ENCODE measurements at regions not wholly inside any gene's neighbourhood (a gene's known extent, or its start where the extent isn't known, plus 50 kb on each side); places are given as distances from the start of the nearest gene placed in this dataset.
A peak's percentile ranks its signal among the peaks of the same experiment; 100 is the strongest.

DNA sequence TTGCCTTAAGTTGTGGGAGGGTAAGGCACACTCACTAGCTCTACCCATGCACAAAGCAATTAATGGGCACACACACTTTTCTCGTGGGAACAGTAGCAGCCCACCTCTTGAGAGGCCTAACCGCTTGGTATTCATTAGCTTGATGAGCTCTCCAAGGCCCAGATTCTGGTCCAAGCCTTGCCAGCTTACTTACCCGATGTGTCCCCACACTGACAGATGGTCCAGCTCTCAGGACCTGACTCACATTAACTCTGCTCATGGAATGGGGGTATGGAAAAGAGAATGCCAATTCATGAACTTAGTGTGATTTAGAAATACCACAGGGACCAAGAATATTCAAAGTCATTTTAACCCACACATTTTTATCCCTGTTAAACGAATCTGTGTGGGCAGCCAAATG lies 106.8 kb upstream of the CACHD1 start:
- no peak for TF ChIP-seq ZBTB7A (IDR thresholded peaks at IDR 0.05; ENCODE audit: low read depth)
- TF ChIP-seq TCF12 (IDR thresholded peaks at IDR 0.05; ENCODE audit: low read depth), result no peak
- no peak for TF ChIP-seq TEAD4 (IDR thresholded peaks at IDR 0.05)
- TF ChIP-seq, protein P1, sequence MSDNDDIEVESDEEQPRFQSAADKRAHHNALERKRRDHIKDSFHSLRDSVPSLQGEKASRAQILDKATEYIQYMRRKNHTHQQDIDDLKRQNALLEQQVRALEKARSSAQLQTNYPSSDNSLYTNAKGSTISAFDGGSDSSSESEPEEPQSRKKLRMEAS (IDR thresholded peaks at IDR 0.05), result no peak
- no peak for TF ChIP-seq EGR1 (IDR thresholded peaks at IDR 0.05)
- no peak for TF ChIP-seq CEBPB (IDR thresholded peaks at IDR 0.05)
- no peak for TF ChIP-seq YY1 (IDR thresholded peaks at IDR 0.05; ENCODE audit: low read depth)
- TF ChIP-seq, protein P2, sequence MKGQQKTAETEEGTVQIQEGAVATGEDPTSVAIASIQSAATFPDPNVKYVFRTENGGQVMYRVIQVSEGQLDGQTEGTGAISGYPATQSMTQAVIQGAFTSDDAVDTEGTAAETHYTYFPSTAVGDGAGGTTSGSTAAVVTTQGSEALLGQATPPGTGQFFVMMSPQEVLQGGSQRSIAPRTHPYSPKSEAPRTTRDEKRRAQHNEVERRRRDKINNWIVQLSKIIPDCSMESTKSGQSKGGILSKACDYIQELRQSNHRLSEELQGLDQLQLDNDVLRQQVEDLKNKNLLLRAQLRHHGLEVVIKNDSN (IDR thresholded peaks at IDR 0.05), result no peak
- no peak for TF ChIP-seq NFIC (IDR thresholded peaks at IDR 0.05)
- no peak for TF ChIP-seq CREB1 (IDR thresholded peaks at IDR 0.05; ENCODE audit: low read depth)
- TF ChIP-seq, protein P3, sequence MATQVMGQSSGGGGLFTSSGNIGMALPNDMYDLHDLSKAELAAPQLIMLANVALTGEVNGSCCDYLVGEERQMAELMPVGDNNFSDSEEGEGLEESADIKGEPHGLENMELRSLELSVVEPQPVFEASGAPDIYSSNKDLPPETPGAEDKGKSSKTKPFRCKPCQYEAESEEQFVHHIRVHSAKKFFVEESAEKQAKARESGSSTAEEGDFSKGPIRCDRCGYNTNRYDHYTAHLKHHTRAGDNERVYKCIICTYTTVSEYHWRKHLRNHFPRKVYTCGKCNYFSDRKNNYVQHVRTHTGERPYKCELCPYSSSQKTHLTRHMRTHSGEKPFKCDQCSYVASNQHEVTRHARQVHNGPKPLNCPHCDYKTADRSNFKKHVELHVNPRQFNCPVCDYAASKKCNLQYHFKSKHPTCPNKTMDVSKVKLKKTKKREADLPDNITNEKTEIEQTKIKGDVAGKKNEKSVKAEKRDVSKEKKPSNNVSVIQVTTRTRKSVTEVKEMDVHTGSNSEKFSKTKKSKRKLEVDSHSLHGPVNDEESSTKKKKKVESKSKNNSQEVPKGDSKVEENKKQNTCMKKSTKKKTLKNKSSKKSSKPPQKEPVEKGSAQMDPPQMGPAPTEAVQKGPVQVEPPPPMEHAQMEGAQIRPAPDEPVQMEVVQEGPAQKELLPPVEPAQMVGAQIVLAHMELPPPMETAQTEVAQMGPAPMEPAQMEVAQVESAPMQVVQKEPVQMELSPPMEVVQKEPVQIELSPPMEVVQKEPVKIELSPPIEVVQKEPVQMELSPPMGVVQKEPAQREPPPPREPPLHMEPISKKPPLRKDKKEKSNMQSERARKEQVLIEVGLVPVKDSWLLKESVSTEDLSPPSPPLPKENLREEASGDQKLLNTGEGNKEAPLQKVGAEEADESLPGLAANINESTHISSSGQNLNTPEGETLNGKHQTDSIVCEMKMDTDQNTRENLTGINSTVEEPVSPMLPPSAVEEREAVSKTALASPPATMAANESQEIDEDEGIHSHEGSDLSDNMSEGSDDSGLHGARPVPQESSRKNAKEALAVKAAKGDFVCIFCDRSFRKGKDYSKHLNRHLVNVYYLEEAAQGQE (IDR thresholded peaks at IDR 0.05; ENCODE audit: low read depth), result no peak
- no peak for TF ChIP-seq RAD21 (IDR thresholded peaks at IDR 0.05; ENCODE audit: low read depth)
- no peak for TF ChIP-seq EP300 (IDR thresholded peaks at IDR 0.05; ENCODE audit: borderline replicate concordance)
- no peak for TF ChIP-seq TAF1 (IDR thresholded peaks at IDR 0.05; ENCODE audit: low read depth)

DNA sequence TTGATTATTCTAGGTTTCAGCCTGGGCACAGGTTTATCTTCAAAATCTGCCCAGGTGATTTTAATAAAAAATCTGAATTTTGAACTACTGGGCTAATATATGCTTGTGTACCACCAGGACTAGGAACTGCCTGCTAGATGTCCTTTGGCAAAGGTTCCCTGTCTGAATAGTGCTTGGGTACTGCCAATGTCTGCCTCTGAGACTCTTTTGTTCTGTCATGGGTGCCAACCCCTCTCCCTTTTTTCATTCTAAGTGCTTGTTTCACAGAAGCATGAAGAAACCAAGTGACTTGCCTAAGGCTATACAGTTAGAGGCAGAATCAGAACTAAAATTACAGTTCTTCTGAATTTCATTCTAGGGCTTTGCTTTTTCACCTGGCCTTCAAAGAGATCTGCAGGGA lies 106.3 kb upstream of the CACHD1 start:
- TF ChIP-seq EGR1 (IDR thresholded peaks at IDR 0.05), result no peak
- no peak for TF ChIP-seq NFIC (IDR thresholded peaks at IDR 0.05)
- TF ChIP-seq CREB1 (IDR thresholded peaks at IDR 0.05; ENCODE audit: low read depth), result no peak
- TF ChIP-seq, protein P2 (IDR thresholded peaks at IDR 0.05), result no peak
- TF ChIP-seq, protein P3 (IDR thresholded peaks at IDR 0.05; ENCODE audit: low read depth), result no peak
- no peak for TF ChIP-seq CEBPB (IDR thresholded peaks at IDR 0.05)
- no peak for TF ChIP-seq TAF1 (IDR thresholded peaks at IDR 0.05; ENCODE audit: low read depth)
- no peak for TF ChIP-seq ZBTB7A (IDR thresholded peaks at IDR 0.05; ENCODE audit: low read depth)
- no peak for TF ChIP-seq TCF12 (IDR thresholded peaks at IDR 0.05; ENCODE audit: low read depth)
- no peak for TF ChIP-seq TEAD4 (IDR thresholded peaks at IDR 0.05)
- no peak for TF ChIP-seq YY1 (IDR thresholded peaks at IDR 0.05; ENCODE audit: low read depth)
- TF ChIP-seq, protein P1 (IDR thresholded peaks at IDR 0.05), result no peak
- no peak for TF ChIP-seq FOXM1 (IDR thresholded peaks at IDR 0.05; ENCODE audit: borderline replicate concordance, low read depth)
- no peak for TF ChIP-seq EP300 (IDR thresholded peaks at IDR 0.05; ENCODE audit: borderline replicate concordance)
- no peak for TF ChIP-seq RAD21 (IDR thresholded peaks at IDR 0.05; ENCODE audit: low read depth)

DNA sequence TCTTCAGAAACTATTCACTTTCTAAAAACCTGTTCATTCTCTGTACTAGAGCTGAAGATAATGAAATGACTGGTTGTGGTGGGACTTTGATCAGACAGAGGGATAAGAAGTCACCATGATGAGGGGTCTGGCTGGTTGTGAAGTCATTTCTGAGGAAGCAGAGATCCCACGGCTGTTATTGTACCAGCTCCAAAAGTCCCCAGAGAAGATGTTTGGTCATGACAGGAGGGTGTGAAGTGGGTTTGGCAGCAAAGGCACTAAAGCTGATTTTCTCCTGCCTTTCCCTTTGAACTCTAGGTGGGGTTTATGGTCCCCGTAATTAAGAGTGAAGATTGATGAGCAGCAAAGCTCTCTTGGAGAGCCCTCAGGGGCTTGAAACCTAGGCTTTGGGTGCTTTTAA lies 103.1 kb upstream of the CACHD1 start:
- TF ChIP-seq ZBTB7A (IDR thresholded peaks at IDR 0.05; ENCODE audit: low read depth), result no peak
- TF ChIP-seq, protein P3 (IDR thresholded peaks at IDR 0.05; ENCODE audit: low read depth), result no peak
- no peak for TF ChIP-seq TEAD4 (IDR thresholded peaks at IDR 0.05)
- TF ChIP-seq TCF12 (IDR thresholded peaks at IDR 0.05; ENCODE audit: low read depth), result no peak
- TF ChIP-seq YY1 (IDR thresholded peaks at IDR 0.05; ENCODE audit: low read depth), result no peak
- TF ChIP-seq RAD21 (IDR thresholded peaks at IDR 0.05; ENCODE audit: low read depth), result no peak

DNA sequence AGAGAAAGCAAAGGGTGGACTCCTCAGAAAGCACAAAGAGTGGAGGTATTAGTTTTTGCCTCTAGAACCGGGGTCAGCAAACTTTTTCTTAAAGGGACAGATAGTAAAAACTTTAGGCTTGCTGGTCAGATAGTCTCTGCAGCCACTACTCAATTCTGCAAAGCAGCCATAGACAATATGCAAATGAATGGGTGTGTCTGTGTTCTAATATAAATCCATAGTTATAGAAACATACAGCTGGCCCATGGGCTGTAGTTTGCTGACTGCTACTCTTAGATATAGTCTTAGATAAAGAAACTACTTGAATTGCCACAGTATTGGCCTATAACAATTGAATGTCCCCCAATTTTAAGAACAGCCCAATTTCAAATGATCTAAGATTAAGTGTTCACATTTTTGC lies 101.6 kb upstream of the CACHD1 start:
- no peak for TF ChIP-seq FOXM1 (IDR thresholded peaks at IDR 0.05; ENCODE audit: borderline replicate concordance, low read depth)

DNA sequence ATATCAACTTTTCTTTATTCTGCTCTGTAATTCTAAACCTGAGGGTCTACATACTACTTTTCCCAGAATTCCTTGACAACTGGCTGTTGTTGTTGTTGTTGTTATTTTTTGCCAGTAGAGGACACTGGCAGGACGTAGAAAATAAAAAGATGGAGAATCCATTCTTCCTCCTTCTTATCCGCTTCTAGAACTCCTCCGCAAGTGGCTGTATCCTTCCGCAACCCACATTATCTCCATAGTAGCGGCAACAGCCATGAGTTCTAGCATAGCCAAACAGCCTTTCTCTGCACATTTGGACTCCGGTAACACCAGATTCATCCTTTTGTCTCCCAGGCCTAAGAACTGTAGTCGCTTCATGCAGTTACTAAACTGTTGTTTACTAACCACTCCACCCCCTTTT lies 91.1 kb upstream of the CACHD1 start:
- TF ChIP-seq RAD21 (IDR thresholded peaks at IDR 0.05; ENCODE audit: low read depth) (peak; percentile 54), YY1 (IDR thresholded peaks at IDR 0.05; ENCODE audit: low read depth) (no peak)
